Left hindlimb (tissue), 1 donor: ENCODE measurements at regions not wholly inside any gene's neighbourhood (a gene's known extent, or its start where the extent isn't known, plus 50 kb on each side); places are given as distances from the start of the nearest gene placed in this dataset.
"Not testable (repeated sequence)": the region's sequence is repeated elsewhere in the genome, so short reads cannot be mapped to it uniquely, and the experiment has no call there.

ENCODE experiments used
- DNase-seq: peaks from one replicate; pipeline ENCODE4 v3.0.0-alpha.2; 2018

- no peak for DNase-seq
Observed at GRCh38 chr14:97155320-97155719, 358.1 kb downstream of the VRK1 start.

DNA sequence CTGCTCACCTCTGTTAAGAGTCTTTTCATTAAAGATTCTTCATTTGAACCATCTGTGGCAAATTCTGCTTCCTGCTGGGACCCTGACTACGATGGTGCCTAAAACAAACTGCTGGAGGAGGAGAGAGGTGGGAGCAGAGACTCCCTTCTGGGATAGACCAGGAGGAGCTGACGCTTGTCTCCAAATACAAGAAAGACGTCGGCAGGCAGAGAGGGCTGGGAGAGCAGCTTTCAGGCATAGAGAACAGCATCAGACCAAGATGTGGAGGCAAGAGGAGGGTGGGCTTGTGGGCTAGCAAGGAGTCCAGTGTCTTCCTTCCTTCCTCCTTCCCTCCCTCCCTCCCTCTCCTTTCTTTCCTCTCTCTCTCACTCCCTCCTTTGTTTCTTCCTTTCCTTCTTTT, 358.6 kb downstream of the VRK1 start:
- no peak for DNase-seq

- DNase-seq, result no peak
Observed at GRCh38 chr14:97156705-97157104, 359.5 kb downstream of the VRK1 start.

DNA sequence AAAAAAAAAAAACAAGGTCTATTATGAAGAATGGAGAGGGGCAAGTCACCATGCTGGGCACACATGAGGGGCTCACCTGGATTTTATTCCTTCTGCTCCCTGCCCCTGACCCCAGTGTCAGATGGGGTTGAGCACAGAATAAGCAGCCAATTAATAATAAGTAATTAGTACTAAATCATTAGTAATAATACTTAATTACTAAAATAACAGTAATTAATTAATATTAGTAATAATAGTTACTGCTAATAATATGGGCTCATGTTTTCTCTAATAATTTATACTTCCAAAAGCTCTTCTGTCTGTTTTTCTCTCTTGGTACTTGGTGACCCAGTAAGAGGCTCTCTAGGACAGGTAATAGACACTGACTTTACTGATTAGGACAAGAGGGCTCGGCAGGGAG, 360.9 kb downstream of the VRK1 start:
- DNase-seq, result no peak

- DNase-seq, result no peak
Observed at GRCh38 chr14:97159124-97159523, 361.9 kb downstream of the VRK1 start.

DNA sequence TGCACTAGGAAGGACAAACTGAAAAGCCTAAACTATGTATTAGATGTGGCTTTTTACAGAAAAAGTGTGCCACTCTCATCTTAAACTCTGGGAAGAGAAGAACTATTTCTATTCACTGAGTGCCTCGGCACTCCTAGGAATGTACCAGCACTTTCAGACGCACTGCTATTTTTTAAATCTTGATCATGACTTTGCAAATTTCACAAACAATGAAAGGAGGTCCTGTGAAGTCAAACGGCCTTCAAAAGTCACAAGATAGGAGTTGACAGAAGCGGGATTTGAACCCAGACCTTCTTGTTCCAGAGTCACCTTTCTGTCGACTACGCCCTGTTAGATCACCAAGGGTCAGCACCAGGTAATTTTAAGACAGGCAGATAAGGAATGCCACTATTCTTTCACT, 365.4 kb downstream of the VRK1 start:
- DNase-seq, result no peak

- DNase-seq, result no peak
Observed at GRCh38 chr14:97164021-97164420, 366.8 kb downstream of the VRK1 start.

DNA sequence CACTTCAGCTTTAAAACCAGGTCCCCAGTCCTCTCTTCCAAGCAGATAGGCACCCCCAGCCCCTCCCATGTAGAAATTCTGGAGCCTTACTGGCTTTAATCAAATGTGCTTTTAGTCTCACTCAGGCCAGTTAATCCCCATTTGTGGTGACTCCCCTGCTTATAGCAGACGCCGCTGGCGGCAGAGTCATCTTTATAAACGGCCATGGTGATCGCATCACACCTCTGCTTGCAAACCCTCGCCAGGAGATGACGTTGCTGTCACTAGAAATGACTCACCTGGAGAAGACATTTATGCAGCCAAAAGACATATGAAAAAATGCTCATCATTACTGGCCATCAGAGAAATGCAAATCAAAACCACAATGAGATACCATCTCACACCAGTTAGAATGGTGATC, 369.3 kb downstream of the VRK1 start:
- no peak for DNase-seq

DNA sequence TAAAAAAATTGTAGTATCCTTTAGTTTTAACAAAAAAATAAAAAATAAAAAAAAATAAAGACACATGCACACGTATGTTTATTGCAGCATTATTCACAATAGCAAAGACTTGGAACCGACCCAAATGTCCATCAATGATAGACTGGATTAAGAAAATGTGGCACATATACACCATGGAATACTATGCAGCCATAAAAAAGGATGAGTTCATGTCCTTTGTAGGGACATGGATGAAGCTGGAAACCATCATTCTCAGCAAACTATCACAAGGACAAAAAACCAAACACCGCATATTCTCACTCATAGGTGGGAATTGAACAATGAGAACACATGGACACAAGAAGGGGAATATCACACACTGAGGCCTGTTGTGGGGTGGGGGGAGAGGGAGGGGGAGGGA, 370.4 kb downstream of the VRK1 start:
- DNase-seq, result not testable (repeated sequence)

GRCh38 chr14:97172644-97173043, 375.5 kb downstream of the VRK1 start:
- DNase-seq, result no peak

GRCh38 chr14:97177016-97177415, 379.8 kb downstream of the VRK1 start:
- no peak for DNase-seq

GRCh38 chr14:97177635-97178034, 380.5 kb downstream of the VRK1 start:
- no peak for DNase-seq

- DNase-seq, result no peak
Observed at GRCh38 chr14:97178781-97179180, 381.6 kb downstream of the VRK1 start.

DNA sequence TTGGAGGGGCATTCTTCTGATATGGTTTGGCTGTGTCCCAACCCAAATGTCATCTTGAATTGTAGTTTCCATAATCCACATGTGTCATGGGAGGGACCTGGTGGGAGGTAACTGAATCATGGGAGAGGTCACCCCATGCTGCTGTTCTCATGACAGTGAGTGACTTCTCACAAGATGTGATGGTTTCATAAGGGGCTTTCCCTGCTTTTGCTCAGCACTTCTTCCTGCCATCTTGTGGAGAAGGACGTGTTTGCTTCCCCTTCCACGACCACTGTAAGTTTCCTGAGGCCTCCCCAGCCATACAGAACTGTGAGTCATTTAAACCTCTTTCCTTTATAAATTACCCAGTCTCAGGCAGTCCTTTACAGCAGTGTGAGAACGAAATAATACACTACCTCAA, 382.4 kb downstream of the VRK1 start:
- DNase-seq, result no peak

DNA sequence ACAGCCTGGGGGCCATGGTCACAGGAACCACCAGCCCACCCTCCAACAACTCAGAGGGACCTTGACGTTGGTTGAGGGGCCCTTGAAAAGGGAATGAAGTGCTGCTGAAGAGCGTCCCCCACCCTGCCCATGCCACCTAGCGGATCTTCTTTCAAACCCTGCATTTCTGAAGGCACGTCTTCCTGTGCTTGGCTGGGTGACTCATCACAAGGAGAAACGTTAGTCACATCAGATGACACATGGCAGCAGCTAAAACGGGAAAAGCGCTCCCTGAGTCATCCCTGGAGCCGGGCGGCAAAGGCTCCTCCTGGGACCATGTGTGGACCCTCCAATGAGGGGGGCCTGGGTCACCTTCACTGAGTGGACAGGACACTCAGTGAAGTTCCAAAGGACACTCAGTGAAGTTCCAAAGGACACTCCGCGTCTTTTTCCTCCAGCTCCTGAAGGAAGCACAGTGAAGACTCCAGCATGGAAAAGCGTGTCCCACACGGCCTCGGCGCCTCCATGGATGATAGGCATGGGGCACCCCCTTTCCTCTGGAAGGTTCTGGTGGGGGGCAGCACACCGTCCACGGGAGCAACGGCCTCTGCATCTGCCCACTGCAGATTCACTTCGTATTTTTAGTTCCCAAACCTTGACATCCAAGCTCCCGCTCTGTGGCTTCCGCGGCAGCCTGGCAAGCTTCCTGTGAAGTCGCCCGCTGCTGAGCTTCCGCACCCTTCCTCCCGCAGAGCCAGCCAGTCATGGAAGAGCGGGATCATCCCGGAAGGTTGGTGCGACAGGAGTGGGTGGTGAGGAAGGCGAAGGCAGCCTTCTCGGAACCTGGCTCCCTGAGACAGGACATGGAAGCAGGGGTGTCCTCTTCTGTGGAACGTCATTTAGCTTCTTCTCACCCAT, 383.4 kb downstream of the VRK1 start:
- no peak for DNase-seq

DNA sequence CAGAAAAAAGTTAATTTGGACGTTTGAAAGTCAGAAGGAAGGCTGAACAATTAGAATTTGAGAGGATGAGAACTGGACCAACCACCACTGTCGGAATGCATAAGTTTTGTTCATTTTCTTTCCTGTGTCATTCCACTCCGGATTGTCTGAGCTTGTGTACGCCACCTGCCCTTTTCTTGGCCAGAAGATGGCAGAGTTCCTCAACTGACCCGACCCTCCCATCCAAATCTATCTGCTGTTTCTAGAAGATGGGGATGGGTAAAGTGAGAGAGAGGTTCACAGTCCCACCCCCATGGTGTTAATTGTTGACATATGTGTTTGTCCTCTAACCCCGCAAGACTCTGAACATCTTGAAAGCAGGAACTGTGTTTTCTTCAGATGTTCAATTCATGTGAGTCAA, 388.0 kb downstream of the VRK1 start:
- no peak for DNase-seq

DNA sequence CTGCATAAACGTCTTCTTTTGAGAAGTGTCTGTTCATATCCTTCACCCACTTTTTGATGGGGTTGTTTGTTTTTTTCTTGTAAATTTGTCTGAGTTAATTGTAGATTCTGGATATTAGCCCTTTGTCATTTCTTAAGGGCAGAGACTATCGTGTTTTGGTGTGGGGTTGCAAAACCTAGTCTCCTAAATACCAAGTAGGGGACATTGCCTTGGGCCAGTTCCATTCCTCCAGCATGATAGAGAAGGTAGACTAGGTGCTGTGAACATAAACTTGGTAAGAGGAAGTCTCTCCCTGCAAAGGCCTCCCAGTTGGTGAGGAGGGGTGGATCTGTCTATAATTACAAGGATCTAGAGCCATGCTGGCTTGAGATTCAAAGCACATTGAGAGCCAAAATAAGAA, 390.7 kb downstream of the VRK1 start:
- DNase-seq, result no peak

DNA sequence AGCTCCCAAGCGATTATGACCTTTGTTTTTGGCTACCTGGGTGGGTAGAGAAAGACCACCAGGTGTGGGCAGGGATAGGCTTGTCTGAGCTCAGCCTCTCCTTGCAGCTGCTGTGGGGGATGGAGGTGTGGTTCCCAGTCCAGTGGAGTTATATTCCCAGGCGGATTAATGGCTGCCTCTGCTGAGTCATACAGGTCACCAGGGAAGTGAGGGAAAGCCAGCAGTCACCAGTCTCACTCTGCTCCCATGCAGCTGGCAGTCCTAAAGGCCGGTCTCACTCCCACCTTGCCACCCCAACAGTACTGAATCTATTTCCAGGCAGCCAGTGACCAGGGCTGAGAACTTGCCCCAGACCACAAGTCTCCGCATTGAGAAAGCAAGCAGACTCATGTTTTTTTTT, 399.2 kb downstream of the VRK1 start:
- DNase-seq, result no peak

DNA sequence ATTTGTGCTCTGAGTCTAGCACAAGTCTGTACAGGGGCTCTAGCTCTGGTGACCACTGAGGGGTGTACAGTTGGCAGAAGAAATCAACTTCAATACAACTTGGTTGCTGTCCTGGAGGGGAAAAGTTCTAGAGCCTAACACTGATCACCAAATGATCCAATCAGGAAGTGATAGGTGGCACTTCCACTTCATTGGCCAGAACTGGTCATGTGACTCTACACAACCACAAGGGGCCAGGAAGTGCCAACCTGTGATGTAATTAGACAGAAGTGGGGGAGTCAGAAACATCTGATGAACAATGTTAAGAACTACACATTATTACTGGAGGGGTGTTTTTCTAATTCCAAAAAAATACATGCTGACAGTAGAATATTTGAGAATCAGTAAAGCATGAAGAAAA, 401.6 kb downstream of the VRK1 start:
- DNase-seq, result no peak

- DNase-seq, result no peak
Observed at GRCh38 chr14:97200245-97200644, 403.1 kb downstream of the VRK1 start.

DNA sequence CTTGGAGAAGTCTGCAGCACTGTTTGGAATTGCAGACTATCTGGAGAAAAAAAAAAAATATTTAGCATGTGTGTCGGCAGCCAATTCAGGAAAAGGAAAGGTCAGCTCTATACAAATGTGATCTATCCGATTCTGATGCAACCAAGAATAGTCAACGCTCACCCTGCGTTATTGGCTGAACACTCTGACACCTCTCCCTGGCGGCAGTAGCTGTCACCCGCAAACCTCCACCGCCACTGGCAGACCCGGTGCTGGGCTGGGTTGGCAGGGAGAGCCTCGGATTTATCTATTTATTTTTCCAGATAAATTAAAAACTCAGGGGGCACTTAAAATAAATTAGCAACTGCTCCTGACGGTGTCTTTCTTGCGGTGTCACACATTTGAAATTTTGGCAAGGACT, 409.7 kb downstream of the VRK1 start:
- no peak for DNase-seq

DNA sequence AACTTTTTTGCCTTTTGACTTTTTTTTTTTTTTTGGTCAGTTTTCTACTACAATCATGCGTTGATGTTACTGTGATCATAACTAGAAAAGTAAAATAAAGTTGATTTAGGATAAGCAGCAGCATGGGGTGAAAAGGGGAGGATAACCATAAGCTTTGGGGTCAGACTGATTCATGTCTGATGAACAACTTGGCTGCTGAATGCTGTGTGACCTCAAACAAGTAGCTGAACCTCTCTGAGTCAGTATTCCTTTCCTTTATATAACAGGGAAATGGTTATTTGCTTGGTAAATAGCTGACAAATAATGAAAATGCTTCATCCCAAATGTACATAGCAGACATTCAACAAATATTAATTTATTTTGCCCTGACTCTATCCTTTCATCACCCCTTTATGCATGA, 413.0 kb downstream of the VRK1 start:
- no peak for DNase-seq

- DNase-seq, result no peak
Observed at GRCh38 chr14:97212399-97212798, 415.2 kb downstream of the VRK1 start.

- no peak for DNase-seq
Observed at GRCh38 chr14:97213720-97214119, 416.5 kb downstream of the VRK1 start.
